ENCODE measurements at regions not wholly inside any gene's neighbourhood (a gene's known extent, or its start where the extent isn't known, plus 50 kb on each side); places are given as distances from the start of the nearest gene placed in this dataset.

DNA sequence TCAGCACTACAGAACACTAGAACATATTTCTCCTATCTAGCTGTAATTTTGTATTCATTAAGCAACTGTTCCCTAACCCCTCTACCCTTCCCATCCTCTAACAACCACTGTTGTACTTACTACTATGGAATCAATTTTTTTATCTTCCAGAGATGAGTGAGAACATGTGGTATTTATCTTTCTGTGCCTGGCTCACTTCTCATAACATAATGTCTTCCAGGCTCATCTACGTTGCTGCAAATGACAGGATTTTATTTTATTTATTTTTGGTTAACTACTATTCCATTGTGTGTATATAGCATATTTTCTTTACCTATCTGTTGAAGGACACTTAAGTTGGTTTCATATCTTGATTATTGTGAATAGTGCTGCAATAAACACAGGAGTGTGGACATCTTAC is 200.9 kb upstream of the CHRM2 start:
- no peak overlapping the region for H3K4me3 Mint-ChIP-seq
- no CpG with 5 or more reads among the region's 1 CpG for WGBS (ENCODE audit: insufficient coverage)
- H3K4me1 ChIP-seq (ENCODE audit: control insufficient read depth, insufficient read depth, low read length): no peaks in the 10 kb centered on the region
- intact Hi-C loops (cut with micrococcal nuclease): no loop called here
- H3K27ac Mint-ChIP-seq: no peak overlapping the region
- H3K9me3 Mint-ChIP-seq: peaks cover 5 to 11% of the 10 kb centered on the region in 2 donors
- TF ChIP-seq, protein P1, sequence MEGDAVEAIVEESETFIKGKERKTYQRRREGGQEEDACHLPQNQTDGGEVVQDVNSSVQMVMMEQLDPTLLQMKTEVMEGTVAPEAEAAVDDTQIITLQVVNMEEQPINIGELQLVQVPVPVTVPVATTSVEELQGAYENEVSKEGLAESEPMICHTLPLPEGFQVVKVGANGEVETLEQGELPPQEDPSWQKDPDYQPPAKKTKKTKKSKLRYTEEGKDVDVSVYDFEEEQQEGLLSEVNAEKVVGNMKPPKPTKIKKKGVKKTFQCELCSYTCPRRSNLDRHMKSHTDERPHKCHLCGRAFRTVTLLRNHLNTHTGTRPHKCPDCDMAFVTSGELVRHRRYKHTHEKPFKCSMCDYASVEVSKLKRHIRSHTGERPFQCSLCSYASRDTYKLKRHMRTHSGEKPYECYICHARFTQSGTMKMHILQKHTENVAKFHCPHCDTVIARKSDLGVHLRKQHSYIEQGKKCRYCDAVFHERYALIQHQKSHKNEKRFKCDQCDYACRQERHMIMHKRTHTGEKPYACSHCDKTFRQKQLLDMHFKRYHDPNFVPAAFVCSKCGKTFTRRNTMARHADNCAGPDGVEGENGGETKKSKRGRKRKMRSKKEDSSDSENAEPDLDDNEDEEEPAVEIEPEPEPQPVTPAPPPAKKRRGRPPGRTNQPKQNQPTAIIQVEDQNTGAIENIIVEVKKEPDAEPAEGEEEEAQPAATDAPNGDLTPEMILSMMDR (IDR thresholded peaks at IDR 0.05): no peak
- no peaks in the 10 kb centered on the region for H3K36me3 ChIP-seq (ENCODE audit: control insufficient read depth, insufficient read depth, low read length)
- H3K27me3 ChIP-seq (ENCODE audit: control insufficient read depth, insufficient read depth, low read length): no peaks in the 10 kb centered on the region
- H3K27me3 Mint-ChIP-seq (ENCODE audit: low read depth in 2 of 2): no peaks in the 10 kb centered on the region
- H3K9me3 ChIP-seq (ENCODE audit: control insufficient read depth, insufficient read depth, low read length): no peaks in the 10 kb centered on the region
- DNase-seq: no peak
- no peaks in the 10 kb centered on the region for H3K4me1 Mint-ChIP-seq
- peaks cover 10% of the 10 kb centered on the region for H3K36me3 Mint-ChIP-seq
- ATAC-seq: no peak
- H3K27ac ChIP-seq (ENCODE audit: low read length): no peak overlapping the region
- no peak overlapping the region for H3K4me3 ChIP-seq (ENCODE audit: low read length)

DNA sequence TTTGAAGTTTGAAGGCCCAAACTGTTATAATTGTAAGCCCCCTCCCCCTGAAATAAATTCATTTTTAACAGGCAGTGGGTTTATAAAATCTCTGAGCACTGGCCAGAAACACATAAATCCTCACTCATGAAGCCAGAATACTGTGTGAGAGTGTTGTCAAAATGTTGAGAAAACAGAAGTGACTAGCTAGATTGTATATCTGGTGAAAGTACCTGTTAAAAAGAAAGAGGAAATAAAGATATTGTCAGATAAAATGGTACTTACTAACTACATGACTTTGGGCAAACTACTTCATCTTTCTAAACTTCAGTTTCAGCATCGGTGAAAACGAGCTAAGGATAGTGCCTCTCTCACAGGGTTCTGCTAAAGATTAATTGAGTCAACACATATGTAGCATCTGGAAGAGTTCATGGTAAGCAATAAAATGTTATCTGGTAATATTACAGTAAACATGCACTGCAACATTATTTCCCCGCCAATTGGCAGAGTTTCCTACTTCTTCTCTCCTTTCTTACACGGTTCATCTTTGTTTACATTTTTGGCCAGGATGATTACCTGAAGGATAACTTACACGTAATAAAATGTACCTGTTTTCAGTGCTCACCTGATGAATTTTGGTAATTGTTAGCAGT is 202.5 kb upstream of the CHRM2 start:
- H3K27ac ChIP-seq (ENCODE audit: low read length): no peak overlapping the region
- Mint-ChIP-seq H3K27ac (no peak overlapping the region), H3K27me3 (ENCODE audit: low read depth in 2 of 2) (no peaks in the 10 kb centered on the region), H3K4me1 (no peaks in the 10 kb centered on the region), H3K9me3 (peaks cover 7 to 14% of the 10 kb centered on the region in 2 donors), H3K36me3 (no peaks in the 10 kb centered on the region), H3K4me3 (no peak overlapping the region)
- no peaks in the 10 kb centered on the region for H3K27me3 ChIP-seq (ENCODE audit: control insufficient read depth, insufficient read depth, low read length)
- no peaks in the 10 kb centered on the region for H3K4me1 ChIP-seq (ENCODE audit: control insufficient read depth, insufficient read depth, low read length)
- 45% methylated on average over 4 of the region's 5 CpGs for WGBS (ENCODE audit: insufficient coverage)
- H3K4me3 ChIP-seq (ENCODE audit: low read length): no peak overlapping the region
- TF ChIP-seq, protein P1 (IDR thresholded peaks at IDR 0.05): no peak
- DNase-seq (no peak), ATAC-seq (peak in 1 of 3 donors; percentile 54)
- intact Hi-C loops (cut with micrococcal nuclease): no loop called here
- H3K9me3 ChIP-seq (ENCODE audit: control insufficient read depth, insufficient read depth, low read length): no peaks in the 10 kb centered on the region
- no peaks in the 10 kb centered on the region for H3K36me3 ChIP-seq (ENCODE audit: control insufficient read depth, insufficient read depth, low read length)

DNA sequence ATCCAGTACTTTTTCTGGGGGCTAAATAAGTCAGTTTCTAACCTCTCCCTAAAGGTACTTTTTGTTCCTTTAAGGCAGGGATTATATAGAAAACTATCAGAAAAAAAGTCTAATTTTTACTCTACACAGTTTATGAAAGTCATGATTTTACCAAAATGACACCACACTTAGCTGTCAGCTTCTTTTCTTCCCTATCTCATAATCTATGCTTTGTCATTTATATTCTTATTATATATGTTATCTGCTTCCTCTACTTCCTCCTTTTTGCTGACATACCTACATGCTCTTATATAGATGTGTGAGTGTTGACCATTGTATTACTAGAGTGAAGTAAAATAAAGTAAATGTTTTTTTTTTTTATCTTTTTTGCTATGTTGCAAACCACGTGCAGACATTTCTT is 203.9 kb upstream of the CHRM2 start:
- H3K9me3 Mint-ChIP-seq: peaks cover 8 to 14% of the 10 kb centered on the region in 2 donors

More for the DNA sequence above, 203.9 kb upstream of the CHRM2 start:
- no peaks in the 10 kb centered on the region for H3K36me3 ChIP-seq (ENCODE audit: control insufficient read depth, insufficient read depth, low read length)
- no peak overlapping the region for H3K27ac ChIP-seq (ENCODE audit: low read length)
- no peak overlapping the region for H3K4me3 ChIP-seq (ENCODE audit: low read length)
- Mint-ChIP-seq H3K4me1 (no peaks in the 10 kb centered on the region), H3K4me3 (no peak overlapping the region), H3K36me3 (no peaks in the 10 kb centered on the region), H3K27ac (no peak overlapping the region), H3K27me3 (ENCODE audit: low read depth in 2 of 2) (no peaks in the 10 kb centered on the region)
- no CpG with 5 or more reads among the region's 1 CpG for WGBS (ENCODE audit: insufficient coverage)
- intact Hi-C loops (cut with micrococcal nuclease): no loop called here
- DNase-seq (no peak), ATAC-seq (peak in 1 of 3 donors; percentile 67)
- no peaks in the 10 kb centered on the region for H3K9me3 ChIP-seq (ENCODE audit: control insufficient read depth, insufficient read depth, low read length)
- H3K4me1 ChIP-seq (ENCODE audit: control insufficient read depth, insufficient read depth, low read length): no peaks in the 10 kb centered on the region
- TF ChIP-seq, protein P1 (IDR thresholded peaks at IDR 0.05): no peak
- H3K27me3 ChIP-seq (ENCODE audit: control insufficient read depth, insufficient read depth, low read length): no peaks in the 10 kb centered on the region

Measured in natural killer cell (primary cell).